ENCODE measurements at regions not wholly inside any gene's neighbourhood (a gene's known extent, or its start where the extent isn't known, plus 50 kb on each side); places are given as distances from the start of the nearest gene placed in this dataset.
"Not testable (repeated sequence)": the region's sequence is repeated elsewhere in the genome, so short reads cannot be mapped to it uniquely, and the experiment has no call there.

- TF ChIP-seq POLR2A (IDR thresholded peaks at IDR 0.05; ENCODE audit: low read depth, low read length); EZH2 (IDR thresholded peaks at IDR 0.05; ENCODE audit: borderline replicate concordance, low read depth, low read length, severe bottlenecking); POLR2AphosphoS5 (IDR thresholded peaks at IDR 0.05; ENCODE audit: insufficient read depth, low read depth, low read length); MYC (IDR thresholded peaks at IDR 0.05; ENCODE audit: low read depth, low read length); JUN (IDR thresholded peaks at IDR 0.05; ENCODE audit: borderline replicate concordance, insufficient read depth, insufficient read length, low read depth); GATA2 (IDR thresholded peaks at IDR 0.05; ENCODE audit: insufficient read depth, insufficient read length, low read depth, low read length); FOS (IDR thresholded peaks at IDR 0.05; ENCODE audit: borderline replicate concordance, insufficient read depth, low read length): not testable (repeated sequence)
- TF ChIP-seq, protein P1, sequence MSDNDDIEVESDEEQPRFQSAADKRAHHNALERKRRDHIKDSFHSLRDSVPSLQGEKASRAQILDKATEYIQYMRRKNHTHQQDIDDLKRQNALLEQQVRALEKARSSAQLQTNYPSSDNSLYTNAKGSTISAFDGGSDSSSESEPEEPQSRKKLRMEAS (IDR thresholded peaks at IDR 0.05; ENCODE audit: insufficient read depth, insufficient read length) = not testable (repeated sequence)
- TF ChIP-seq, protein P2, sequence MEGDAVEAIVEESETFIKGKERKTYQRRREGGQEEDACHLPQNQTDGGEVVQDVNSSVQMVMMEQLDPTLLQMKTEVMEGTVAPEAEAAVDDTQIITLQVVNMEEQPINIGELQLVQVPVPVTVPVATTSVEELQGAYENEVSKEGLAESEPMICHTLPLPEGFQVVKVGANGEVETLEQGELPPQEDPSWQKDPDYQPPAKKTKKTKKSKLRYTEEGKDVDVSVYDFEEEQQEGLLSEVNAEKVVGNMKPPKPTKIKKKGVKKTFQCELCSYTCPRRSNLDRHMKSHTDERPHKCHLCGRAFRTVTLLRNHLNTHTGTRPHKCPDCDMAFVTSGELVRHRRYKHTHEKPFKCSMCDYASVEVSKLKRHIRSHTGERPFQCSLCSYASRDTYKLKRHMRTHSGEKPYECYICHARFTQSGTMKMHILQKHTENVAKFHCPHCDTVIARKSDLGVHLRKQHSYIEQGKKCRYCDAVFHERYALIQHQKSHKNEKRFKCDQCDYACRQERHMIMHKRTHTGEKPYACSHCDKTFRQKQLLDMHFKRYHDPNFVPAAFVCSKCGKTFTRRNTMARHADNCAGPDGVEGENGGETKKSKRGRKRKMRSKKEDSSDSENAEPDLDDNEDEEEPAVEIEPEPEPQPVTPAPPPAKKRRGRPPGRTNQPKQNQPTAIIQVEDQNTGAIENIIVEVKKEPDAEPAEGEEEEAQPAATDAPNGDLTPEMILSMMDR (IDR thresholded peaks at IDR 0.05; ENCODE audit: extremely low read depth in 1 of 2, insufficient read depth in 1 of 2, low read depth in 1 of 2, low read length in 2 of 2) = not testable (repeated sequence)
Measured at GRCh38 chr16:88248761-88249160, 134.0 kb upstream of the ZNF469 start.
